Left renal cortex interstitium (tissue), 4 donors: ENCODE measurements at regions not wholly inside any gene's neighbourhood (a gene's known extent, or its start where the extent isn't known, plus 50 kb on each side); places are given as distances from the start of the nearest gene placed in this dataset.

Experiments used
- DNase-seq, 4 donors: peaks; one replicate each; pipeline ENCODE4 v3.0.0-alpha.2; 2013; ENCODE audit warnings: low read depth in 4 of 4, low spot score in 2 of 4, missing footprints in 1 of 4

GRCh38 chr7:86949779-86950260 lies 109.6 kb downstream of the ELAPOR2 start:
- no peak for DNase-seq

GRCh38 chr7:86949052-86949778 lies 110.2 kb downstream of the ELAPOR2 start:
- DNase-seq: no peak

GRCh38 chr7:86947929-86948328 lies 111.5 kb downstream of the ELAPOR2 start:
- no peak for DNase-seq

- no peak for DNase-seq
Observed at GRCh38 chr7:86943447-86943846, 116.0 kb downstream of the ELAPOR2 start.

- DNase-seq: no peak
Observed at GRCh38 chr7:86942995-86943394, 116.5 kb downstream of the ELAPOR2 start.

GRCh38 chr7:86942081-86942480 lies 117.4 kb downstream of the ELAPOR2 start:
- DNase-seq: no peak

GRCh38 chr7:86939197-86939814 lies 120.1 kb downstream of the ELAPOR2 start:
- peak in 3 of 4 donors; percentile 18 to 68 (median 22) for DNase-seq

- no peak for DNase-seq
Observed at GRCh38 chr7:86937363-86937878, 122.0 kb downstream of the ELAPOR2 start.

GRCh38 chr7:86933295-86933845 lies 126.1 kb downstream of the ELAPOR2 start:
- DNase-seq: no peak

- DNase-seq: no peak
Observed at GRCh38 chr7:86932038-86932512, 127.4 kb downstream of the ELAPOR2 start.

GRCh38 chr7:86931439-86931838 lies 128.0 kb downstream of the ELAPOR2 start:
- no peak for DNase-seq

- no peak for DNase-seq
Observed at GRCh38 chr7:86930554-86931307, 128.7 kb downstream of the ELAPOR2 start.

GRCh38 chr7:86929293-86930109 lies 130.0 kb downstream of the ELAPOR2 start:
- no peak for DNase-seq

- no peak for DNase-seq
Observed at GRCh38 chr7:86928308-86928707, 131.1 kb downstream of the ELAPOR2 start.

GRCh38 chr7:86926732-86927131 lies 132.7 kb downstream of the ELAPOR2 start:
- DNase-seq: no peak

GRCh38 chr7:86925221-86925620 lies 134.2 kb downstream of the ELAPOR2 start:
- no peak for DNase-seq

GRCh38 chr7:86923527-86923926 lies 135.9 kb downstream of the ELAPOR2 start:
- no peak for DNase-seq

GRCh38 chr7:86920154-86920553 lies 139.3 kb downstream of the ELAPOR2 start:
- no peak for DNase-seq

GRCh38 chr7:86918245-86918644 lies 141.2 kb downstream of the ELAPOR2 start:
- no peak for DNase-seq

- DNase-seq: no peak
Observed at GRCh38 chr7:86916277-86916825, 143.1 kb downstream of the ELAPOR2 start.
